ENCODE measurements at regions not wholly inside any gene's neighbourhood (a gene's known extent, or its start where the extent isn't known, plus 50 kb on each side); places are given as distances from the start of the nearest gene placed in this dataset.
A peak's percentile ranks its signal among the peaks of the same experiment; 100 is the strongest.

DNA sequence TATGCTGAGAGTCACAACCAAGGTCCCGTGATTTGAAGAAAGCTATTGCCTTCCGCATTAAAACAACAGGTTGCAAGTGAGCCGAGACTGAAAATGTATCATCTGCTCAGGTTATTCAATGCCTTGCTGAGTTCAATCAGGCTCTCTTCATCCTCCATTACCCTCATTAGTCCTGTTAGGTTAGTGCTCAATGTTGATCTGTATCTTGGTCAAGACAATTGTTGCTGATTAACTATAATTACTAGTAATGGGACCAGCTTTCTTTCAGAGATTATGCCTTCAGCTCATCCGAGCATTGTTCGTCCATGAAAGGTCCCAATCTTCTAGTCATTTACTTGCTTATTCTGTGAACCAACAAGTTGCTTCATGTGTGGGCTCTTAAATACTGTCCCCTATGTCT lies 534.6 kb upstream of the FAM241A start:
- Histone ChIP-seq H3K27ac (no peak overlapping the region), H3K9me3 (no peaks in the 10 kb centered on the region), H3K27me3 (no peaks in the 10 kb centered on the region), H3K36me3 (no peaks in the 10 kb centered on the region), H3K4me3 (no peak overlapping the region), H3K4me1 (no peaks in the 10 kb centered on the region)
- TF ChIP-seq, protein P1, sequence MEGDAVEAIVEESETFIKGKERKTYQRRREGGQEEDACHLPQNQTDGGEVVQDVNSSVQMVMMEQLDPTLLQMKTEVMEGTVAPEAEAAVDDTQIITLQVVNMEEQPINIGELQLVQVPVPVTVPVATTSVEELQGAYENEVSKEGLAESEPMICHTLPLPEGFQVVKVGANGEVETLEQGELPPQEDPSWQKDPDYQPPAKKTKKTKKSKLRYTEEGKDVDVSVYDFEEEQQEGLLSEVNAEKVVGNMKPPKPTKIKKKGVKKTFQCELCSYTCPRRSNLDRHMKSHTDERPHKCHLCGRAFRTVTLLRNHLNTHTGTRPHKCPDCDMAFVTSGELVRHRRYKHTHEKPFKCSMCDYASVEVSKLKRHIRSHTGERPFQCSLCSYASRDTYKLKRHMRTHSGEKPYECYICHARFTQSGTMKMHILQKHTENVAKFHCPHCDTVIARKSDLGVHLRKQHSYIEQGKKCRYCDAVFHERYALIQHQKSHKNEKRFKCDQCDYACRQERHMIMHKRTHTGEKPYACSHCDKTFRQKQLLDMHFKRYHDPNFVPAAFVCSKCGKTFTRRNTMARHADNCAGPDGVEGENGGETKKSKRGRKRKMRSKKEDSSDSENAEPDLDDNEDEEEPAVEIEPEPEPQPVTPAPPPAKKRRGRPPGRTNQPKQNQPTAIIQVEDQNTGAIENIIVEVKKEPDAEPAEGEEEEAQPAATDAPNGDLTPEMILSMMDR (IDR thresholded peaks at IDR 0.05), result no peak
- no peak for DNase-seq (ENCODE audit: low spot score in 2 of 2)
- intact Hi-C loops (cut with DNase I), result no loop called here

DNA sequence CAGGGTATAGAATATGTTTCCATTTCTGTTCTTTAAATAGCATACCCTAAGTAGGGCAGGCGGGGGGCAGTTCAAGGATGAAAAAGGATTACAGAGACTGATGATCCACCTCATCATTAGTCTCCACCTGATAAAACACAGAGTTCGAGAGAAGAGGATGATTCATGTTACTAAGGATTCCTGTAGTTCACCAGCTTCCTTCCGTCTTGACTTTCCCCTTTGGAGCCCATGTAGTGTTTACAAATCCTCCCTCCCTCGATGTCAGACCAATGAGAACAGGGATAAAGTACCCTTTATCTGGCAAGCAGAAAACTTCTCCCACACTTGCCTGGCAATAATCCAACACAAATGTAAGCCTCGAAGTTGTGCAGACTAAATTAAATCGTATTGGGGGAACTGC lies 526.3 kb upstream of the FAM241A start:
- intact Hi-C loops (cut with DNase I), result no loop called here

DNA sequence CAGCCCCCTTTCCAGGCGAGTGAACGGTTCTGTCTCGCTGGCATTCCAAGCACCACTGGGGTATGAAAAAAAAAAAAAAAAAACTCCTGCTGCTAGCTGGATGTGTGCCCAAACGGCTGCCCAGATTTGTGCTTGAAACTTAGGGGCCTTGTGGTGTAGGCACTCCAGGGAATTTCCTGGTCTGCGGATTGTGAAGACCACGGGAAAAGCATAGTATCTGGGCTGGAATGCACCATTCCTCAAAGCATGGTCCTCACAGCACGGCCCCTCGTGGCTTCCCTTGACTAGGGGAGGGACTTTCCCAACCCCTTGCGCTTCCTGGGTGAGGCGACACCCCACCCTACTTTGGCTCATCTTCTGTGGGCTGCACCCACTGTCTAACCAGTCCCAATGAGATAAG lies 516.8 kb upstream of the FAM241A start:
- H3K36me3 ChIP-seq, result no peaks in the 10 kb centered on the region
- H3K27ac ChIP-seq, result no peak overlapping the region
- H3K9me3 ChIP-seq, result no peaks in the 10 kb centered on the region
- intact Hi-C loops (cut with DNase I), result no loop called here
- H3K4me1 ChIP-seq, result no peaks in the 10 kb centered on the region
- no peak for DNase-seq (ENCODE audit: low spot score in 2 of 2)
- TF ChIP-seq, protein P1 (IDR thresholded peaks at IDR 0.05), result no peak
- no peak overlapping the region for H3K4me3 ChIP-seq
- H3K27me3 ChIP-seq, result no peaks in the 10 kb centered on the region

More for the DNA sequence above, 526.3 kb upstream of the FAM241A start:
- no peak for DNase-seq (ENCODE audit: low spot score in 2 of 2)
- TF ChIP-seq, protein P1 (IDR thresholded peaks at IDR 0.05), result no peak
- no peaks in the 10 kb centered on the region for H3K4me1 ChIP-seq
- H3K27ac ChIP-seq, result no peak overlapping the region
- no peak overlapping the region for H3K4me3 ChIP-seq
- no peaks in the 10 kb centered on the region for H3K9me3 ChIP-seq
- no peaks in the 10 kb centered on the region for H3K36me3 ChIP-seq
- no peaks in the 10 kb centered on the region for H3K27me3 ChIP-seq

DNA sequence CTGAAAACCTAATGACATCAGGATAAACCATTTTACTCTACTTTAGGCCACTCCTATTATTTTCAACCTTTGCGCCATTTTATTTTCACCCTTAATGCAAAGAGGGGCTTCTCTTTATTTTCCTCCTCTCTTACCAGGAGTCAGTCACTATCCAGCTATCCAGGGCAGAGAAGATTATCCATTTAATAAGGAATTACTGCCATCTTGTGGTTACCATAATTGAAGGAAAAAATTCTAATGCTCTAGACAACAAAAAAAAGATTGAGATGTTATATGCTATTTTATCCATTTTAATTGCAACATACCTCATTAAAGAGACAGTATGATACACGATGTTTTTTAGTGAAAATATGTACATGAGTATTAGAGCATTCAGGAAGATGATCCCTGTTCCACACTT lies 514.5 kb upstream of the FAM241A start:
- no peak overlapping the region for H3K4me3 ChIP-seq
- intact Hi-C loops (cut with DNase I), result loop anchor here (10.0 kb wide), 1 partner anchor 996 kb away; no protein-coding TSS in a partner anchor
- no peak for DNase-seq (ENCODE audit: low spot score in 2 of 2)
- no peaks in the 10 kb centered on the region for H3K36me3 ChIP-seq
- no peaks in the 10 kb centered on the region for H3K4me1 ChIP-seq
- TF ChIP-seq, protein P1 (IDR thresholded peaks at IDR 0.05), result peak in 2 of 3 experiments; percentile 9 to 26
- no peak overlapping the region for H3K27ac ChIP-seq
- no peaks in the 10 kb centered on the region for H3K9me3 ChIP-seq
- H3K27me3 ChIP-seq, result no peaks in the 10 kb centered on the region

DNA sequence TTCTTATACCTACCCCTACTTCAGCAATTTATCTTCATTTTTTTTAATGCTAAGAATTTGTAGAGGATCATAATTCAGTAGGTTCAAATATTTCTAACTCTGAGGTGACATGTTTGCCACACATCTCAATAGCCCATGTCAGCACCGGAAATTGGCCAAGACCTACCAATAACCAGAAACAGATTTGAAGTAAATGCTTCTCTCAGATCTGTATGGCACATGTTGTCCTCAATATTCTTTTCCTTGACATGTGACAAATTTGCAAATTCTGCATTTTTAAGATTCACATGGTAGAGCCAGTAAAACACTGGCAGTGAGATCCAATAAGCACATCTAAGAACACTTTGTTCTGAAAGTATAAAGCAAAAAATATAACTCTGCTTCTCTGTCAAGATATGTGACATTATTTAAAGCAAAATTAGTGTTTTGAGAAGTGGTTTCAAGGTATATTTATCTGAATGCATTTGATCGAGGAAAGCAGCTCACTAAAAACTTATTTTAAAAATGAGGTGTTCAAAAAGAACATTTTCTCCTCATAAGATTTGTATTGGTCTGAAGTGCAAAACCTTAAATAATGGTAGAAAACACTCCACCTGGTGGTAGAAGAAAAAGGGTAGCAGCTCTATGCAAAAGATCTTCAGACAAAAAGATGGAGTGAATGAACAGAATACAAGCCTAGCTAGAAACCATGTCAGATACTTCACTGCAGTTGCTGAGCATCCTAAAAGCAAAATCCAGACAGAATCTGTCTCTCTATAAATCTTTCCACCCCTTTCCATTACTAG lies 513.8 kb upstream of the FAM241A start:
- intact Hi-C loops (cut with DNase I), result loop anchor here (10.0 kb wide), 1 partner anchor 997 kb away; no protein-coding TSS in a partner anchor
- TF ChIP-seq, protein P1 (IDR thresholded peaks at IDR 0.05), result peak in 2 of 3 experiments; percentile 12 to 17
- Histone ChIP-seq H3K9me3 (no peaks in the 10 kb centered on the region), H3K36me3 (no peaks in the 10 kb centered on the region), H3K27ac (no peak overlapping the region), H3K27me3 (no peaks in the 10 kb centered on the region), H3K4me1 (no peaks in the 10 kb centered on the region), H3K4me3 (no peak overlapping the region)
- DNase-seq (ENCODE audit: low spot score in 2 of 2), result no peak
